ENCODE measurements at regions not wholly inside any gene's neighbourhood (a gene's known extent, or its start where the extent isn't known, plus 50 kb on each side); places are given as distances from the start of the nearest gene placed in this dataset.

GRCh38 chr2:220887876-220888275 is 684.2 kb downstream of the EPHA4 start:
- Histone ChIP-seq H3K36me3 (no peaks in the 10 kb centered on the region), H3K27me3 (no peaks in the 10 kb centered on the region), H3K9me3 (no peaks in the 10 kb centered on the region), H3K4me1 (no peaks in the 10 kb centered on the region), H3K27ac (no peak overlapping the region), H3K4me3 (no peak overlapping the region)
- no peak for TF ChIP-seq CTCF (IDR thresholded peaks at IDR 0.05)
- intact Hi-C loops (cut with DNase I) = no loop called here
- no peak for ATAC-seq
- DNase-seq = no peak

DNA sequence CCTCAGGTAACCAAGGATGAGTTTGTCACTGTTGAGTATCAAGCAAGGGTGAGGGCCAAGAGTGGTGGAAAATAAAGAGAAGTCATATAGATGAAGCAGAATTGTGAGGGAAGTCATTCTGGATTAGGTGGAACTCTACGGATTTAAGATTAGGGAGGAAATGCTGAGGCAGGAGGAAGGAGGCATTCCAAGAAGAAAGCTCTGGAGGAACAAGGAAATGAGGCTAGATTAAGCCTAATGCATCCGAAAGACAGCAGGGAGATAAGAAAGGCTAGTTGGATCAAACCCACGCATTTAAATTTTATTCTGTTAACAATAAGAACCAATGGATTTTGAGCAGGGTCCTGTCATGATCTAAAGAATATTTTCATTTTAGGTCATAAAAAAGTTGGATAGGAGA is 681.2 kb downstream of the EPHA4 start:
- intact Hi-C loops (cut with DNase I) = no loop called here
- Histone ChIP-seq H3K9me3 (no peaks in the 10 kb centered on the region), H3K27ac (no peak overlapping the region), H3K4me1 (no peaks in the 10 kb centered on the region), H3K4me3 (no peak overlapping the region), H3K36me3 (no peaks in the 10 kb centered on the region), H3K27me3 (no peaks in the 10 kb centered on the region)
- ATAC-seq = no peak
- no peak for TF ChIP-seq CTCF (IDR thresholded peaks at IDR 0.05)
- DNase-seq = no peak

GRCh38 chr2:220891405-220891804 is 680.7 kb downstream of the EPHA4 start:
- Histone ChIP-seq H3K4me1 (no peaks in the 10 kb centered on the region), H3K27ac (no peak overlapping the region), H3K9me3 (no peaks in the 10 kb centered on the region), H3K36me3 (no peaks in the 10 kb centered on the region), H3K4me3 (no peak overlapping the region), H3K27me3 (no peaks in the 10 kb centered on the region)
- DNase-seq (no peak), ATAC-seq (no peak)
- intact Hi-C loops (cut with DNase I) = no loop called here
- TF ChIP-seq CTCF (IDR thresholded peaks at IDR 0.05) = no peak

DNA sequence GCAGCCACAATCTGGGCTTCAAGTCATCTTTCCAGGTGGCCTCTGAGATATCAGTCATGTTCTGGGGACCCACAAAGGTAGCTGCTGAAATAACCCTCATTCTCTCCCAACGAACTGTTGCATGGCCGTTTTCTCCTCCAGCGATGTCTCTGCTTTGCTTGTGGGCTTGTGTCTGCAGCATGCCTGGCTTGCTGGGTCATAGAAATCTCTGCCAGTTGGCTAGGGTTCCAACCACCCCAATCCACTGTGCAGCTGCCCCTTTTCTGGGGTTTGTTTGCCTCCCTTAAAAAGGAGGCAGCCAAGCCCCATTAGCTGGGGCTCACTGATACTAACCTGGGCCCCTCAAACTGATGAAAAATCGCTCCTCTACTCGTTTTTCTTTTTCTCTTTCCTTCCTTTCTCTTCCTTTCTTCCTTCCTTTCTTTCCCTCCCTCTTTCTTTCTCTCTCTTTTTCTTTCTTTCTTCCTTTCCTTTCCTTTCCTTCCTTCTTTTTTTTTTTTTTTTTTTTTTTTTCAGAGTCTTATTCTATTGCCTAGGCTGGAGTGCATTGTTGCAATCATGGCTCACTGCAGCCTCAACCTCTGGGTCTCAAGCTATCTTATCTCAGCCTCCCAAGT is 680.0 kb downstream of the EPHA4 start:
- intact Hi-C loops (cut with DNase I) = no loop called here
- H3K36me3 ChIP-seq = no peaks in the 10 kb centered on the region
- no peak for TF ChIP-seq CTCF (IDR thresholded peaks at IDR 0.05)
- H3K27me3 ChIP-seq = no peaks in the 10 kb centered on the region
- no peak for ATAC-seq
- DNase-seq = no peak
- no peak overlapping the region for H3K4me3 ChIP-seq
- no peaks in the 10 kb centered on the region for H3K4me1 ChIP-seq
- H3K27ac ChIP-seq = no peak overlapping the region
- no peaks in the 10 kb centered on the region for H3K9me3 ChIP-seq

- ATAC-seq (no peak), DNase-seq (no peak)
- no peak for TF ChIP-seq CTCF (IDR thresholded peaks at IDR 0.05)
- Histone ChIP-seq H3K36me3 (no peaks in the 10 kb centered on the region), H3K9me3 (no peaks in the 10 kb centered on the region), H3K4me3 (no peak overlapping the region), H3K27ac (no peak overlapping the region), H3K4me1 (no peaks in the 10 kb centered on the region), H3K27me3 (no peaks in the 10 kb centered on the region)
- intact Hi-C loops (cut with DNase I) = no loop called here
Measured at GRCh38 chr2:220893411-220893810, 678.7 kb downstream of the EPHA4 start.
